ENCODE measurements at regions not wholly inside any gene's neighbourhood (a gene's known extent, or its start where the extent isn't known, plus 50 kb on each side); places are given as distances from the start of the nearest gene placed in this dataset.

DNA sequence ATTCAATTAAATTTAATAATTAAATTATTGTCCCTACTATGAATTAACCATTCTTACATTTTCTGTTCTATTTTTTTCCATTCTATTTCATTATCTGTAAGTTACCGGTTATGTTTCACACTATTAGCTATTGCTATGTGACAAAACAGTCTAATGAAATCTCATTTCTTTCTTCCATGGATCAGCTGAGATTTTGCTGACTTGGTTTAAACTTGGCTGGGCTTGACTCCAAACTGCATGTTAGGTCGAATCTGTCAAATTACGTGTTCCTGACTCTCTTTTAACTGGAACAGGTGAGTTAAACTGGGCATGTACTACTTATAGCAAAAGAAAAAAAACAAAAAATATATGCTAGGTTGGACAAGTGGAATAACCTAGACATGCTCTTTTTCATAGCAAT, 1464.4 kb downstream of the OLFM4 start:
- TF ChIP-seq EZH2 (IDR thresholded peaks at IDR 0.05) (no peak), POLR2AphosphoS5 (IDR thresholded peaks at IDR 0.05; ENCODE audit: borderline replicate concordance, low read depth, low read length) (no peak), FOXP2 (optimal IDR thresholded peaks at IDR 0.05; ENCODE audit: control extremely low read depth, extremely low read length, insufficient read depth) (no peak)
